SU-DHL-6 (cell line): ENCODE measurements at regions not wholly inside any gene's neighbourhood (a gene's known extent, or its start where the extent isn't known, plus 50 kb on each side); places are given as distances from the start of the nearest gene placed in this dataset.

Experiments used
- CTCF ChIP-seq: fragments of 200-600 bp; sonication (generic); IDR thresholded peaks from one replicate; pipeline ENCODE4 v1.5.1; 2017; ENCODE audit warnings: antibody characterized with exemption, mild to moderate bottlenecking, low read length, moderate library complexity; ENCODE audit not compliant: insufficient read depth, poor library complexity, severe bottlenecking
- EZH2phosphoT487 ChIP-seq: fragments of 200-600 bp; sonication (generic), shearing (Covaris generic); conservative IDR thresholded peaks from 2 replicates; pipeline ENCODE4 v1.6.1; 2018; ENCODE audit warnings: mild to moderate bottlenecking, antibody characterized with exemption, low read length, moderate library complexity, mixed read lengths

GRCh38 chr4:117898496-117898895 is 135.8 kb upstream of the NDST3 start:
- no peak for TF ChIP-seq CTCF
- TF ChIP-seq EZH2phosphoT487, result no peak
